ENCODE measurements at regions not wholly inside any gene's neighbourhood (a gene's known extent, or its start where the extent isn't known, plus 50 kb on each side); places are given as distances from the start of the nearest gene placed in this dataset.

DNA sequence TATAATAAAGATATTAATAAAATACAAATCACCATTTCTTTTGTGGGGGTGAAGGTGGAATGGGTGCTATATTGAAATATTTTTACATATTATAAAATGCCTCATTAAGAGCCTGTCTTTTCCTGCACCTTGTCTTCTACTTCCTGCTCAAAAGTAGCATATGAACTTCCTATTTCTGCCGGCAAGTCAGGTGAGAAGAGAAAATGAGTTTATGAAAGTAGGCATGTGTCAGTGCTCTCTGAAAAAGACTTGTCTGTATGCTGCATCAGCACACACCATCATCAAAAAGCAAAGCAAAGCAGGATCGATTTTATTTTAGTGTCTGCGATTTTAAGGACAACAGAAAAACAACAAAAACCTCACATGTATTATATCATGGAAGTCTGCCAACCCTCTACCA, 114.2 kb downstream of the RAP2A start:
- DNase-seq, result no peak
- no peak for TF ChIP-seq POLR2A (IDR thresholded peaks at IDR 0.05; ENCODE audit: low read length)
- TF ChIP-seq GATA1 (IDR thresholded peaks at IDR 0.05; ENCODE audit: low read depth, low read length), result no peak

DNA sequence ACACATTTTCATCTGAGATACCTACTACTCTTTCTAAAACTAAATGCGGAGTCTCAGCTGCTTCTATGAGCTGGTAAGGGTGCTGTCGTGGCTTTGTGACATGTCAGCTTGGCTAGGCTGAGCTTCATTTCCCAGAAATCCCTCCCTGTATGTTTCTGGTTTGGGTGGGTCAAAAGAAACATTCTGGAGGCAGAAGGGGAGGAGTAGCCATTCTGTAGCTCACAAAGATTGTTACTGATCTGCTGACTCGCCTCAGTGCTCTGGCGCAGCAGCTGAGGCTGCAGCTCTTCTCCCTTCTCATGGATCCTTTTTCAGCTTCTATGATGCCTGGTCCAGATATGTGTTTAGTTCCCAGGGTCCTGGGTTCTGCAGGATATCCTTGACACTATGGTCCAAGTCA, 114.7 kb downstream of the RAP2A start:
- DNase-seq, result no peak

DNA sequence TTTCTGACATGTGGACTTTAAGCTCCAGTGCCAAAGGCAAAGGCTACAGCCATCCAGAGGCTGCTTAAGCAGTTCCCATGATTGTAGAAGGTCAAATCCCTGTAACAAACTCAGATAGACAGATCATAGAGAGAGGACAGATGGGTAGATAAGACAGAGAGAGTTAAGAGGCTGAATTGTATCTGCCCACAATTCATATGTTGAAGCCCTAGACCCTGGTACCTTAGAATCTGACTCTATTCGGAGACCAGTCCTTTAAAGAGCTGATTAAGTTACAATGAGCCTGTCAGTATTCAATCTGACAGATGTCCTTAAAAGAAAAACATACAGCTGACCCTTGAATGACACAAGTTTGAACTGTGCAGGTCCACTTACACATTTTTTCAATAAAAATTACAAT, 115.2 kb downstream of the RAP2A start:
- no peak for DNase-seq

More for the DNA sequence above, 114.7 kb downstream of the RAP2A start:
- TF ChIP-seq GATA1 (IDR thresholded peaks at IDR 0.05; ENCODE audit: low read depth, low read length) (no peak), POLR2A (IDR thresholded peaks at IDR 0.05; ENCODE audit: low read length) (no peak)

DNA sequence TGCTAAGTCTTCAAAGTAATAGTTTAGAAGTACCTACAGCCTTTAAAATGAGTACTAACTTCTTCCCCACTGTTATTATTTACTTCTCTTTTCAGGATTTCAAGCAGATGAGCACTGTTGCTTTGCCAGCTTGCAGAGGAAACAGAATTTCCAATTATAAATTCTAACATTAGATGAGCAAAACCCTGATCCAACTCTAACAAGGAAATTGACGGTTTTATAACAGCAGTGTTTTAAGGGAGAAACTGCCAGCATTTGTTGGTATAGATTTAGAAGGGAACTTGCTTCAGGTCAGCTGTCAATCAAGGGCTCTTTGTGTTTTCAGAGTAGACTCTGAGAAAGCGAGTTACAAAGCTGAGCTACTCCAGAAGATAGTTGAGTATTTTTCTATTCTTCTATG, 120.5 kb downstream of the RAP2A start:
- no peak for TF ChIP-seq POLR2A (IDR thresholded peaks at IDR 0.05; ENCODE audit: low read length)
- DNase-seq, result no peak

More for the DNA sequence above, 115.2 kb downstream of the RAP2A start:
- TF ChIP-seq GATA1 (IDR thresholded peaks at IDR 0.05; ENCODE audit: low read depth, low read length), result no peak
- TF ChIP-seq POLR2A (IDR thresholded peaks at IDR 0.05; ENCODE audit: low read length), result no peak

DNA sequence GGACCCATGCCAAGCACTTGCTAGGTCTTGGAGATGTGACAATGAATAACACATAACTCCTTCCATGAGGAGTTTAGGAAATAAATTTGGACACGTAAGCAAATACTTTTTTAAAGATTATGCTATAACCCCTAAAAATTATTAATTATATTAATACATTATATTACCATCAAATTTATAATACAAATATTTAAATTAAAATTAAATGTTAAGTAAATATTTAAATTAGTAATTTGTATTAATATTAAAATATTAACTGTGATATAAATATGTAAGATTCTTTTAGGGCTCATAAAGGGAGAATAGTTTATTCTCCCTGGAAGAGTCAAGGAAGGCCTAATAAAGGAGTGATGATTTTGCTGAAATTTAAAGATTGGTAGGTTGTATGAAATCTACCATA, 121.1 kb downstream of the RAP2A start:
- no peak for DNase-seq
- TF ChIP-seq POLR2A (IDR thresholded peaks at IDR 0.05; ENCODE audit: low read length), result no peak
- no peak for TF ChIP-seq GATA1 (IDR thresholded peaks at IDR 0.05; ENCODE audit: low read depth, low read length)

DNA sequence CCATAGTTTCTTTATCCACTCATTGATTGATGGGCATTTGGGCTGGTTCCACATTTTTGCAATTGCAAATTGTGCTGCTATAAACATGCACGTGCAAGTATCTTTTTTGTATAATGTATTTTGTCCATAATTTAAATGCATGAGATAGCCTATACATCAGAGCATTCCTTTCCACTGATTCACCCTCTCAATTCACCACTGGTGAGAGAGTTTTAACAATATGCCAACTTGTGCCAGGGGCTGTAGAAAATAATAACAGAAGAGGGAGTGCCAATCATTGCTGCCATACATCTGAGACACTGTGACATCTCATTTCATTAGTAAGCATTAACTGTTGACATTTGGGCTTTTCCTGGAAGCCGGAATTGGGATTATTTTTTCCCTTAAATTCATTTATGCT, 125.1 kb downstream of the RAP2A start:
- no peak for DNase-seq

DNA sequence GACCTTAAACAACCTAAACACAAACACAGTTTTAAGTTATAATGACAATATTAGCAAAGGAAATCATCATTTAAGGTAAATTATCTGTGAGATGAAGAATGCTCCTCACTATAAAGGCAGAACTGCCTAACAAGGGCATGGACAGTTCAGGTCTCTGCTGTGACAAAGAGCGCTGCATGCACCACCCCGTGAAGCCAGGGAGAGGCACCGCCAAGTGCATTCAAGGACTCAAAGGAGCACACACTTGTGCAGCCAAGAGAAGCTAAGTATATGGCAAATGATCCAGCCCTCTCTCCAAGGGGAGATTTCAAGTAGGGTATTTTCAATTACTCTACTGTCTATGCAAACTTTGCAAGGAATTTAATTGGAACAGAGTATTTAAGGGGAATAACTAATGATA, 126.0 kb downstream of the RAP2A start:
- TF ChIP-seq GATA1 (IDR thresholded peaks at IDR 0.05; ENCODE audit: low read depth, low read length) (no peak), POLR2A (IDR thresholded peaks at IDR 0.05; ENCODE audit: low read length) (no peak)
- no peak for DNase-seq

More for the DNA sequence above, 125.1 kb downstream of the RAP2A start:
- no peak for TF ChIP-seq POLR2A (IDR thresholded peaks at IDR 0.05; ENCODE audit: low read length)
- no peak for TF ChIP-seq GATA1 (IDR thresholded peaks at IDR 0.05; ENCODE audit: low read depth, low read length)

DNA sequence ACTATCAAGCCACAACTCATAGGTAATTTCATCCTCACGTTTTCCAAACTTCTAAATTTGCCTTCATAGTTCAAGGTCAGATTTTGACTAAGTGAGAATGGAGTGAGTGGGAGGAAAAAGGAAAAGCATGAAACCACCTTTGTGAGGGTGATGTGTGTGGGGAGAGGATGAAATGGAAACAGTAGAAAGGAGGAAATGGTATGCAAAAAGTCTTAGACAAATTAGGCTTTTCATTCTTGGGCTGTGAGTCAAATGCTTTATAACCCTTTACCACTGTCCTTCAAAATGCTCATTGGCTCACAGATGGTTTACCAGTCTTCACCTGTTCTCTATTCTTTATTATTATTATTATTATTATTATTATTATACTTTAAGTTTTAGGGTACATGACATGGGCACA, 127.2 kb downstream of the RAP2A start:
- no peak for DNase-seq
- TF ChIP-seq POLR2A (IDR thresholded peaks at IDR 0.05; ENCODE audit: low read length) (no peak), GATA1 (IDR thresholded peaks at IDR 0.05; ENCODE audit: low read depth, low read length) (no peak)

DNA sequence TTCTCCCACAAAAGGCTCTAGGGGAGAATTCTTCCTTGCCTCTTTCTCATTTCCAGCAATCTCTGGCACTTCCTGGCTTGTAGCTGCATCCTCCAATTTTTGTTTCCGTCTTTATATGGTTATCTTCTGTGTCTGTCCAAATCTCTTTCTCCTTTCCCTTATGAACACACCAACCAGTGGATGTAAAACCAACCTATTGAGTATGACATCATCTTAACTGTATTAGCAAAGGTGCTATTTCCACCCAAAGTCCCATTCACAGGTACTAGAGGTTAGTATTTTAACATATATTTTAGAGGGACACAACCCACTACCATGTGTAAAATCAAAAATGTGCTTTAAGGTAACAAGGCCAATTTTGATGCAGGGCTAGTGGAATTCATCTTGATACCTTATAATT, 129.0 kb downstream of the RAP2A start:
- no peak for DNase-seq
- TF ChIP-seq GATA1 (IDR thresholded peaks at IDR 0.05; ENCODE audit: low read depth, low read length), result no peak
- TF ChIP-seq POLR2A (IDR thresholded peaks at IDR 0.05; ENCODE audit: low read length), result no peak

DNA sequence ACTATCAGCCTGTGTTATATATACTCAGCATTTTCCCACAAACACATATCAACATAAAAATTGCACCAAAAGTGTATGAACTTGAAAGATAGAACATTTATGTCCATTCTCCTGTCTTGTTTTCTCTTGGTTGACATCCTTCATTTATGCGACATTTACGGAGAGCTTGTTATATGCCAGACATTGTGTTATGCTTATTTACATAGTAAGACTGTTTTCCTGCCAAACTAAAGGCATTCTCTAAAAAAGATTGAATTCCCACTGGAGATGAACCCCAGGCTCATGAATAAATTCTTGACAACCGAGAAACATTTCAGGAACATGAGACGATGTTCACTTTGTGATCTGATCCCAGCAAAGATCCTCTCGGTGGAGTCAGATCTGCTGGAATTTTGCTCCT, 131.0 kb downstream of the RAP2A start:
- DNase-seq, result no peak
- no peak for TF ChIP-seq GATA1 (IDR thresholded peaks at IDR 0.05; ENCODE audit: low read depth, low read length)

DNA sequence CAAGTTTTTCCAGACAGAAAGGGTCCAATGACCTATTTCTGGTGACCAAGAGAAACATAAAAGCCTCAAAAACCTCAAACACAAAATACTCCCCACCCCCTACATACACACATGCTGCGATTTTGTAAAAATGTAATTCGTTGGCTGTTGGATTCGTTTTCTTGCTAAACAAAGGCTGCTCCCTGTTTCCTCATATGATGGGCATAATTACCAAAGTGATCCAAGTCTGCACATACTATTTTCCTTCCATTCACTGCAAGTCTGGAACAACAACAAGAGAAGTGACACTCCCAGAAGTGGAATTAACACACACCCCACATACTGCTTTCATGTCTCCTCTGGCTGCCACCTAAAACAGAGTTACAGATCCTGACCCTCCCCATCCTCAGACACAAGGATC, 131.9 kb downstream of the RAP2A start:
- no peak for DNase-seq
- TF ChIP-seq GATA1 (IDR thresholded peaks at IDR 0.05; ENCODE audit: low read depth, low read length), result no peak
- no peak for TF ChIP-seq POLR2A (IDR thresholded peaks at IDR 0.05; ENCODE audit: low read length)

DNA sequence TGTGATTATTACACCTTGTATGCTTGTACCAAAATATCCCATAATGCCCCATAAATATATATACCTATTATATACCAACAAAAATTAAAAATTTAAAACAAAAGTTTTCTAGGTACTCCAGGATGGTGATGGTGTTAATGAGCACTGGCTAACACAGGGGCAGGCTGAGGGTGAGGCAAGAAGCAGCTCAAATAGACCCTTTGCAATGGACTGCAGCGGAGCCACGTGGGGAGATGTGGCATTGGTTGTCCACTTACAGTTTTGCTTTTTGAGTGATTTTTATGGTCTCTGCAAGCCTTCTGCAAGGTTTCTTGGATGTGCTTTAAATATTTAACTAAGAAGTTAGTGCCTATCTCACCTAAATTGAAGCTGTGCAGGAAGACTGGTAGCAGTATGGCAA, 132.9 kb downstream of the RAP2A start:
- TF ChIP-seq GATA1 (IDR thresholded peaks at IDR 0.05; ENCODE audit: low read depth, low read length), result no peak
- DNase-seq, result peak in 1 of 2 experiments; percentile 3

DNA sequence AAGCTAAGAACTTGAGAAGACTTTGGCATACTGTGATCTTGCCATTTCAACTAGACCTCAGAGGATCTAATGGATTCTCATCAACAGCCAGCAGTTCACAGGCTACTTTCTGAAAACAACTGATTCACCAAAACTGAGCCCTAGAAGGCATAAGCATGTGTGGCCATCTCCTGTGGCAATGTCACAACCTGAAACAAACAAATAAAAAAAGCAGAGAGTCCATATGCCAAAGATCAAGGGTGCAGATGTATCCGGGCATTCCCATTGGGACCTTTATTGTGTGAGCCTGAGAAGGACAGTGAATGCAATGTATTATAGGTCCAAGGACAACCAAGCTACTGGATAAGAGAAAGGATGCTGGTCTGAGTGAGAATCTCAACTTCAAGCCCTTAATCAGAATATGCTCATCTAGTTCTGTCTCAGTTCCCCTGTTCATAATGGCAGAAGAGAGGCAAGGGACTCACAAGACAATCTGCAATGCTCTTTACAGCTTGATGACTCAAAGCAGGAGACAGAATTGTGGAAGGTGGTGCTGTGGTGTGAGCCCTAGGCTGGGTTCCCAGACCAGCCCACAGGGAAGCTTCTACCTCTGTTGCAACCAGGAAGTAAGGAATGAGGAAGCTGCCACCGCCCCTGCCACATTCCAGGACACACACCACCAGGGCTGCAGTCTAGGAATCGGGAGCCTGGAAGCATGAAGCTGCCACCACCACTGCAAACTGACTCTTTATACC, 133.7 kb downstream of the RAP2A start:
- TF ChIP-seq POLR2A (IDR thresholded peaks at IDR 0.05; ENCODE audit: low read length) (no peak), GATA1 (IDR thresholded peaks at IDR 0.05; ENCODE audit: low read depth, low read length) (no peak)
- no peak for DNase-seq

DNA sequence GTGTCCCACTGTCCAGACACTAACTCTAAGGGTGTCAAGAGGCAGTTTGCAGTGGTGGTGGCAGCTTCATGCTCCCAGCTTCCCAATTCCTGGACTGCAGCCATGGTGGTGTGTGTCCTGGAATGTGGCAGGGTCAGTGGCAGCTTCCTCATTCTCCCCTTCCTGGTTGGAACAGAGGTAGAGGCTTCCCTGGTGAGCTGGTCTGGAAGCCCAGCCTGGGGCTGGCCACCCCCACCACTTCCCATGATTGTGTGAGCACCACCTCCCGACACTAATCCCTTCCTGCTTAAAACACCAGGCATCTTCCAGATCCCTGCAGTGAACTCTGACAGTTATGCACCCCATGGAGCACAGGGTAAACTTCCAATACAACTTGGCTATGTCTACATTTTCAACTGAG, 134.9 kb downstream of the RAP2A start:
- TF ChIP-seq POLR2A (IDR thresholded peaks at IDR 0.05; ENCODE audit: low read length) (no peak), GATA1 (IDR thresholded peaks at IDR 0.05; ENCODE audit: low read depth, low read length) (no peak)

DNA sequence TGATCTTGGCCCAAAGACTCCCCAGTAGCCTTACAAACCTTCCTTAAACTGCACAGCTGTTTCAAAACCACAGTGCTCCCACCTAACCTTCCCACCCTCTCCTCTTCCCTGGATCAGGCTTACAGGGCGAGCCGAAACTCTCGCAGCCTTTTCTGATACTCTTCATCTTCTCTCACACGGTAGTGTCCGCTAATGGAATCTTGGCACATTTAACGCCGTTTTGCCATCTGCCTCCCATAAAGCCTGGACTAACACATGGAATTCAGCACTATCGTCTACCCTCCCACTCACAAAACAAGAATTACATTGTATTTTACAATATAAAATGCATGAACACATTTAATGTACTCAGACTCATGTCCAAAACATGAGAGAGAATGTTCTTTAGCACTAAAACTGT, 135.9 kb downstream of the RAP2A start:
- TF ChIP-seq GATA1 (IDR thresholded peaks at IDR 0.05; ENCODE audit: low read depth, low read length) (no peak), POLR2A (IDR thresholded peaks at IDR 0.05; ENCODE audit: low read length) (no peak)
- no peak for DNase-seq

More for the DNA sequence above, 134.9 kb downstream of the RAP2A start:
- no peak for DNase-seq

DNA sequence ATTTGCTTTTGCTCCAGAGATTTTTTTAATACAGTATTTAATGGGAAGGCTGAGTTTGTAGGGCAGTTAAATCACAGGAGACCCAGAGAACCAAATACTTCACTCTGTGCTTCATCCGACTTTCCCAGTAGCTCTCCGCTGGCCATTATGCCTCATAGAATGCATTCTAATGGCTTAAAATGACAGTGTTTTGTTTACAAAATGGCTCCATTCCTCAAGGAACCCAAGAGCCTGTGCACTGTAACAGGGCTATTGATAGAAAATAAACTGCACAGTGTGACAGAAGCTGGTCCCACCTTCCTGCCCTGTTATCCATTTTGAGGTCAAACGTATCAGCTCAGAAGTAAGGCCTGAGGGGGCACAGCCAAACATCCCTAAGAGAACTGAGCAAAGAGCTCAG, 136.5 kb downstream of the RAP2A start:
- DNase-seq, result no peak
- TF ChIP-seq POLR2A (IDR thresholded peaks at IDR 0.05; ENCODE audit: low read length) (no peak), GATA1 (IDR thresholded peaks at IDR 0.05; ENCODE audit: low read depth, low read length) (no peak)

All from erythroblast (primary cell).